IMR-90 (cell line): ENCODE measurements at regions not wholly inside any gene's neighbourhood (a gene's known extent, or its start where the extent isn't known, plus 50 kb on each side); places are given as distances from the start of the nearest gene placed in this dataset.

ENCODE experiments used
- ATAC-seq: fragments of 200-7000 bp; cut with Tn5 transposase; 2 replicates; pipeline ENCODE4 v1.9.1; 2020; ENCODE audit warnings: low read depth, mild to moderate bottlenecking, moderate library complexity
- BruUV-seq: library from RNA; stranded (reverse); fragments of 400-500 nt; replicated peaks from 2 replicates; lab custom pipeline; 2021; lab: Mats Ljungman, UMichigan
- CTCF ChIA-PET: fragments of 300-600 bp; formaldehyde crosslinking; extraction: SDS; loops from one replicate; lab custom pipeline; 2021; ENCODE audit warnings: antibody characterized with exemption; lab: Yijun Ruan, JAX
- POLR2A ChIA-PET: fragments of 300-600 bp; sonication (Branson Sonifier 250); formaldehyde crosslinking; loops from one replicate; lab custom pipeline; 2022; ENCODE audit warnings: antibody characterized with exemption; ENCODE audit not compliant: unreplicated experiment; lab: Charles Lee
- DNase-seq: peaks from one replicate; pipeline ENCODE4 v3.0.0; 2013
- H2AFZ ChIP-seq: replicated peaks from 2 replicates; pipeline ENCODE3; 2013; ENCODE audit warnings: low read length, mild to moderate bottlenecking; ENCODE audit not compliant: poor library complexity
- H2AK5ac ChIP-seq: 2 replicates; pipeline ENCODE4 v1.6.1; 2013; ENCODE audit warnings: low read depth, low read length, inconsistent platforms
- H2AK9ac ChIP-seq: replicated peaks from 2 replicates; pipeline ENCODE3; 2013; ENCODE audit warnings: mild to moderate bottlenecking, low read depth, low read length, moderate library complexity; ENCODE audit not compliant: poor library complexity
- H2BK120ac ChIP-seq: 2 replicates; pipeline ENCODE4 v1.6.1; 2013; ENCODE audit warnings: low read depth, low read length, inconsistent platforms
- H2BK15ac ChIP-seq: 3 replicates; pipeline ENCODE4 v1.6.1; 2013; ENCODE audit warnings: low read depth, low read length, inconsistent platforms
- H2BK20ac ChIP-seq: 2 replicates; pipeline ENCODE4 v1.6.1; 2013; ENCODE audit warnings: low read depth, mild to moderate bottlenecking, inconsistent platforms, low read length, moderate library complexity
- H2BK5ac ChIP-seq: 2 replicates; pipeline ENCODE4 v1.6.1; 2013; ENCODE audit warnings: mild to moderate bottlenecking, low read depth, low read length, inconsistent platforms; ENCODE audit not compliant: poor library complexity, severe bottlenecking
- H3K14ac ChIP-seq: replicated peaks from 2 replicates; pipeline ENCODE4 v1.6.1; 2013; ENCODE audit warnings: low read depth, low read length, inconsistent platforms
- H3K18ac ChIP-seq: 2 replicates; pipeline ENCODE4 v1.6.1; 2013; ENCODE audit warnings: low read depth, low read length, control low read depth
- H3K23ac ChIP-seq: 2 replicates; pipeline ENCODE4 v1.6.1; 2013; ENCODE audit warnings: low read depth, low read length, inconsistent platforms
- H3K27ac ChIP-seq: 2 replicates; pipeline ENCODE4 v1.5.1; 2013; ENCODE audit warnings: mild to moderate bottlenecking, control low read depth, low read length; ENCODE audit not compliant: insufficient read depth
- H3K27me3 ChIP-seq: 2 replicates; pipeline ENCODE4 v1.6.1; 2013; ENCODE audit warnings: low read length; ENCODE audit not compliant: control insufficient read depth, insufficient read depth
- H3K36me3 ChIP-seq: 2 replicates; pipeline ENCODE4 v1.6.1; 2013; ENCODE audit warnings: low read length, mixed read lengths; ENCODE audit not compliant: control insufficient read depth, insufficient read depth
- H3K4ac ChIP-seq: 2 replicates; pipeline ENCODE4 v1.6.1; 2013; ENCODE audit warnings: low read depth, low read length, inconsistent platforms
- H3K4me1 ChIP-seq: 2 replicates; pipeline ENCODE4 v1.6.1; 2013; ENCODE audit warnings: low read length, mixed read lengths; ENCODE audit not compliant: control insufficient read depth, insufficient read depth
- H3K4me2 ChIP-seq: 2 replicates; pipeline ENCODE4 v1.6.1; 2013; ENCODE audit warnings: low read depth, mild to moderate bottlenecking, control low read depth, low read length, moderate library complexity
- H3K4me3 ChIP-seq: 2 replicates; pipeline ENCODE4 v1.5.1; 2013; ENCODE audit warnings: low read depth, mild to moderate bottlenecking, control low read depth, low read length, moderate library complexity; ENCODE audit not compliant: insufficient read depth
- H3K56ac ChIP-seq: 2 replicates; pipeline ENCODE4 v1.6.1; 2013; ENCODE audit warnings: low read length, inconsistent platforms; ENCODE audit not compliant: insufficient read depth; ENCODE audit errors: extremely low read depth
- H3K79me1 ChIP-seq, 2 experiments: 2 replicates each; pipeline ENCODE4 v1.6.1; 2013; ENCODE audit warnings: low read length in 2 of 2, inconsistent platforms in 1 of 2, low read depth in 1 of 2
- H3K9ac ChIP-seq: 2 replicates; pipeline ENCODE4 v1.6.1; 2013; ENCODE audit warnings: low read depth, low read length, control low read depth
- H3K9me1 ChIP-seq: 2 replicates; pipeline ENCODE4 v1.6.1; 2013; ENCODE audit warnings: low read length, inconsistent platforms; ENCODE audit not compliant: insufficient read depth
- H3K9me3 ChIP-seq: 2 replicates; pipeline ENCODE4 v1.6.1; 2013; ENCODE audit warnings: low read length; ENCODE audit not compliant: control insufficient read depth, insufficient read depth
- H4K20me1 ChIP-seq: 2 replicates; pipeline ENCODE4 v1.6.1; 2013; ENCODE audit warnings: low read length, inconsistent platforms; ENCODE audit not compliant: insufficient read depth
- H4K5ac ChIP-seq: 2 replicates; pipeline ENCODE4 v1.6.1; 2013; ENCODE audit warnings: mild to moderate bottlenecking, low read depth, low read length, control low read depth
- H4K8ac ChIP-seq, 2 experiments: 2 replicates each; pipeline ENCODE4 v1.6.1; 2013; ENCODE audit warnings: low read depth in 2 of 2, low read length in 2 of 2, control low read depth in 1 of 2, inconsistent platforms in 1 of 2
- H4K91ac ChIP-seq: 2 replicates; pipeline ENCODE4 v1.6.1; 2013; ENCODE audit warnings: low read depth, low read length, inconsistent platforms; ENCODE audit not compliant: insufficient read depth
- CEBPB ChIP-seq: IDR thresholded peaks from 2 replicates; pipeline ENCODE4 v1.6.1; 2012; ENCODE audit warnings: low read depth, low read length, improper control_type of control experiment
- CHD1 ChIP-seq: IDR thresholded peaks from 2 replicates; pipeline ENCODE4 v1.6.1; 2012; ENCODE audit warnings: low read depth, low read length, improper control_type of control experiment
- ELK1 ChIP-seq: fragments of 150-350 bp; IDR thresholded peaks from 2 replicates; pipeline ENCODE4 v1.6.1; 2016; ENCODE audit warnings: low read depth, mild to moderate bottlenecking, low read length, moderate library complexity, borderline replicate concordance
- FOS ChIP-seq: fragments of 150-350 bp; IDR thresholded peaks from 2 replicates; pipeline ENCODE4 v1.6.1; 2016; ENCODE audit warnings: low read depth, low read length
- MAZ ChIP-seq: IDR thresholded peaks from 2 replicates; pipeline ENCODE4 v1.6.1; 2012; ENCODE audit warnings: low read depth, mild to moderate bottlenecking, low read length, improper control_type of control experiment, moderate library complexity, borderline replicate concordance
- POLR2A ChIP-seq: IDR thresholded peaks from 2 replicates; pipeline ENCODE4 v1.6.1; 2012; ENCODE audit warnings: mild to moderate bottlenecking, low read depth, low read length
- RAD21 ChIP-seq: IDR thresholded peaks from 2 replicates; pipeline ENCODE4 v1.6.1; 2012; ENCODE audit warnings: low read length, improper control_type of control experiment
- RCOR1 ChIP-seq: IDR thresholded peaks from 2 replicates; pipeline ENCODE4 v1.6.1; 2012; ENCODE audit warnings: mild to moderate bottlenecking, low read length, improper control_type of control experiment; ENCODE audit not compliant: insufficient replicate concordance
- RFX5 ChIP-seq: IDR thresholded peaks from 2 replicates; pipeline ENCODE4 v1.8.0; 2012; ENCODE audit warnings: low read depth, mild to moderate bottlenecking, low read length, moderate library complexity
- SMC3 ChIP-seq: fragments of 150-350 bp; IDR thresholded peaks from 2 replicates; pipeline ENCODE4 v1.6.1; 2016; ENCODE audit warnings: low read depth, mild to moderate bottlenecking, antibody characterized with exemption, low read length, moderate library complexity
- WGBS, 2 experiments: methylation state at CpG; one replicate each; pipeline versions ENCODE4 v1.1.5 to v1.1.7; 2013; ENCODE audit warnings: missing lambda C conversion rate in 2 of 2; ENCODE audit not compliant: insufficient read length in 1 of 2; ENCODE audit errors: extremely low coverage in 2 of 2; 5-methylcytosine and 5-hydroxymethylcytosine counted together
- dilution Hi-C: fragments of 300-500 bp; cut with HindIII; formaldehyde crosslinking; loops from one replicate; pipeline ENCODE4 v1.14.3; 2018; ENCODE audit warnings: low sequenced_read_pairs; ENCODE audit not compliant: unreplicated experiment
- in situ Hi-C: fragments of 300-500 bp; cut with MboI; formaldehyde crosslinking; loops from 3 replicates; pipeline ENCODE4 v1.14.3; 2019; ENCODE audit warnings: low sequenced_read_pairs, inconsistent platforms, mixed read lengths
- intact Hi-C: fragments of 100-400 bp; cut with micrococcal nuclease; formaldehyde crosslinking; loops from 2 replicates; pipeline ENCODE4 v1.10.0; 2022
- TF ChIP-seq, protein P1 (sequence below): conservative IDR thresholded peaks from 2 replicates; pipeline ENCODE4 v1.5.1; 2012; ENCODE audit warnings: mild to moderate bottlenecking, low read depth, low read length, improper control_type of control experiment

DNA sequence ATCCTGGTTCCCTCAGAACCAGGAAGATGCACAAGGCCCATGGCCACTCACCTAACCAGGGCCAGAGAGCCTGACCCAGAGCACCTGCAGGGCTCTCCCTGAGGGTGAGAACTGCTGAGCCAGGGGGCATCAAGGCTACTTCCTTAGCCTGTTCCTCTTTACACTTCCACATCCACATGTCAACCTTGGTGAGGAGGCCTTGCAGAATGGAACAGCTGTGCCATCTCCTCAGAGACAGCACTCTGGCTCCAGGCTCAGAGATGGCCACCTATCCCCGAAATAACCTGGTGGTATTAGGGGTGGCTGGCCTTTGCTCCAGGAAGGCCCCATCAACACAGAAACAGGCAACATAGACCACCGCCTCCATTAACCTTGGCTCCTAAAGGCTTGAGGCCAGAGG, 473.0 kb downstream of the RPS24 start:
- no peak overlapping the region for H2AK5ac ChIP-seq
- no peak overlapping the region for H2BK120ac ChIP-seq
- WGBS, 2 experiments: no CpG with 5 or more reads among the region's 2 CpGs
- ChIA-PET CTCF (no interaction called here), POLR2A (no interaction called here)
- no peaks in the 10 kb centered on the region for H3K36me3 ChIP-seq
- H3K14ac ChIP-seq: no peak overlapping the region
- no peak overlapping the region for H2AK9ac ChIP-seq
- H3K27ac ChIP-seq: no peak overlapping the region
- no peak overlapping the region for H4K5ac ChIP-seq
- no peak overlapping the region for H3K56ac ChIP-seq
- no peaks in the 10 kb centered on the region for H3K9me3 ChIP-seq
- DNase-seq (no peak), ATAC-seq (no peak)
- H2BK20ac ChIP-seq: no peak overlapping the region
- TF ChIP-seq POLR2A (no peak), RCOR1 (no peak), RAD21 (no peak), FOS (no peak), MAZ (no peak), RFX5 (no peak), SMC3 (no peak), CEBPB (no peak), CHD1 (no peak), ELK1 (no peak)
- TF ChIP-seq, protein P1, sequence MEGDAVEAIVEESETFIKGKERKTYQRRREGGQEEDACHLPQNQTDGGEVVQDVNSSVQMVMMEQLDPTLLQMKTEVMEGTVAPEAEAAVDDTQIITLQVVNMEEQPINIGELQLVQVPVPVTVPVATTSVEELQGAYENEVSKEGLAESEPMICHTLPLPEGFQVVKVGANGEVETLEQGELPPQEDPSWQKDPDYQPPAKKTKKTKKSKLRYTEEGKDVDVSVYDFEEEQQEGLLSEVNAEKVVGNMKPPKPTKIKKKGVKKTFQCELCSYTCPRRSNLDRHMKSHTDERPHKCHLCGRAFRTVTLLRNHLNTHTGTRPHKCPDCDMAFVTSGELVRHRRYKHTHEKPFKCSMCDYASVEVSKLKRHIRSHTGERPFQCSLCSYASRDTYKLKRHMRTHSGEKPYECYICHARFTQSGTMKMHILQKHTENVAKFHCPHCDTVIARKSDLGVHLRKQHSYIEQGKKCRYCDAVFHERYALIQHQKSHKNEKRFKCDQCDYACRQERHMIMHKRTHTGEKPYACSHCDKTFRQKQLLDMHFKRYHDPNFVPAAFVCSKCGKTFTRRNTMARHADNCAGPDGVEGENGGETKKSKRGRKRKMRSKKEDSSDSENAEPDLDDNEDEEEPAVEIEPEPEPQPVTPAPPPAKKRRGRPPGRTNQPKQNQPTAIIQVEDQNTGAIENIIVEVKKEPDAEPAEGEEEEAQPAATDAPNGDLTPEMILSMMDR: no peak
- dilution Hi-C loops: no loop called here
- no peak overlapping the region for H3K4me2 ChIP-seq
- no peak overlapping the region for H4K8ac ChIP-seq
- no peak overlapping the region for H2BK15ac ChIP-seq
- H3K23ac ChIP-seq: no peak overlapping the region
- no peak overlapping the region for H2AFZ ChIP-seq
- H3K9me1 ChIP-seq: no peaks in the 10 kb centered on the region; the same call in 1 of the 2 replicates
- in situ Hi-C loops: no loop called here
- H4K91ac ChIP-seq: no peak overlapping the region
- H3K4me3 ChIP-seq: no peak overlapping the region
- no peak overlapping the region for H3K18ac ChIP-seq
- H4K20me1 ChIP-seq: no peaks in the 10 kb centered on the region
- BruUV-seq: no TSS peak
- H3K4me1 ChIP-seq: peaks cover 9% of the 10 kb centered on the region
- H3K79me1 ChIP-seq: no peaks in the 10 kb centered on the region
- no peak overlapping the region for H2BK5ac ChIP-seq
- intact Hi-C loops: no loop called here
- H3K9ac ChIP-seq: no peak overlapping the region
- no peak overlapping the region for H3K4ac ChIP-seq
- H3K27me3 ChIP-seq: no peaks in the 10 kb centered on the region; the same call in 1 of the 2 replicates
